HepG2 (cell line): ENCODE measurements at regions not wholly inside any gene's neighbourhood (a gene's known extent, or its start where the extent isn't known, plus 50 kb on each side); places are given as distances from the start of the nearest gene placed in this dataset.

Experiments
- ADNP ChIP-seq: sonication (generic); formaldehyde crosslinking; IDR thresholded peaks from 2 replicates; pipeline ENCODE4 v1.4.0; 2020; ENCODE audit warnings: missing genetic modification reagents
- ARNTL ChIP-seq: sonication (generic); formaldehyde crosslinking; IDR thresholded peaks from 2 replicates; pipeline ENCODE4 v1.4.0; 2020; ENCODE audit warnings: mild to moderate bottlenecking, missing genetic modification reagents
- EZH2 ChIP-seq: conservative IDR thresholded peaks from 2 replicates; pipeline ENCODE4 v1.6.1; 2012; ENCODE audit warnings: mild to moderate bottlenecking, low read depth, low read length, moderate library complexity
- GMEB1 ChIP-seq: sonication (generic); formaldehyde crosslinking; IDR thresholded peaks from 2 replicates; pipeline ENCODE4 v1.5.1; 2020; ENCODE audit warnings: missing genetic modification reagents, mild to moderate bottlenecking, borderline replicate concordance
- KDM2A ChIP-seq: sonication (generic); formaldehyde crosslinking; IDR thresholded peaks from 2 replicates; pipeline ENCODE4 v1.4.0; 2020; ENCODE audit warnings: low read depth, missing genetic modification reagents, borderline replicate concordance
- MED1 ChIP-seq: sonication (generic); formaldehyde crosslinking; IDR thresholded peaks from 2 replicates; pipeline ENCODE4 v1.4.0; 2020; ENCODE audit warnings: missing genetic modification reagents
- PAXIP1 ChIP-seq: sonication (generic); formaldehyde crosslinking; conservative IDR thresholded peaks from 2 replicates; pipeline ENCODE4 v1.4.0; 2020; ENCODE audit warnings: mild to moderate bottlenecking, missing genetic modification reagents, moderate library complexity
- PHF8 ChIP-seq: sonication (generic); formaldehyde crosslinking; IDR thresholded peaks from 2 replicates; pipeline ENCODE4 v1.5.0; 2020; ENCODE audit warnings: missing genetic modification reagents
- THRA ChIP-seq: sonication (generic); formaldehyde crosslinking; IDR thresholded peaks from 2 replicates; pipeline ENCODE4 v1.4.0; 2020; ENCODE audit warnings: missing genetic modification reagents, borderline replicate concordance
- TMF1 ChIP-seq: sonication (generic); formaldehyde crosslinking; IDR thresholded peaks from 2 replicates; pipeline ENCODE4 v1.8.1; 2022; ENCODE audit warnings: low read depth, missing genetic modification reagents
- USF2 ChIP-seq, 2 experiments: sonication (generic) in 1 of 2; formaldehyde crosslinking in 1 of 2; IDR thresholded peaks; 2 replicates each; pipeline versions ENCODE4 v1.5.1 to v1.6.1; 2011 to 2020; ENCODE audit warnings: borderline replicate concordance in 1 of 2, low read depth in 1 of 2, low read length in 1 of 2, mild to moderate bottlenecking in 1 of 2, missing genetic modification reagents in 1 of 2, moderate library complexity in 1 of 2
- ZNF580 ChIP-seq: IDR thresholded peaks from 2 replicates; pipeline ENCODE4 v1.6.1; 2016; ENCODE audit warnings: low read depth, borderline replicate concordance
- ZNF800 ChIP-seq: sonication (generic); formaldehyde crosslinking; IDR thresholded peaks from 2 replicates; pipeline ENCODE4 v1.4.0; 2020; ENCODE audit warnings: missing genetic modification reagents

- TF ChIP-seq GMEB1 (CRISPR knock-in tag) (peak; percentile 22; the same call in 1 of the 2 replicates), USF2 (IDR thresholded peaks at IDR 0.05; ENCODE audit: low read depth, low read length) (no peak), USF2 (CRISPR knock-in tag; IDR thresholded peaks at IDR 0.05; ENCODE audit: borderline replicate concordance) (no peak), MED1 (0 out of 2 replicates have a peak, but pooled peaks have one; percentile 22), TMF1 (CRISPR knock-in tag) (0 out of 2 replicates have a peak, but pooled peaks have one; percentile 42), ZNF580 (0 out of 2 replicates have a peak, but pooled peaks have one; percentile 10), THRA (peak; percentile 33; the same call in 1 of the 2 replicates), ADNP (CRISPR knock-in tag) (no peak), PHF8 (peak; percentile 23; the same call in 1 of the 2 replicates), ZNF800 (CRISPR knock-in tag) (peak; percentile 30; the same call in 1 of the 2 replicates), PAXIP1 (0 out of 2 replicates have a peak, but pooled peaks have one; percentile 21), EZH2 (no peak), ARNTL (CRISPR knock-in tag) (0 out of 2 replicates have a peak, but pooled peaks have one; percentile 31), KDM2A (CRISPR knock-in tag) (peak; percentile 41; the same call in 1 of the 2 replicates)
These were observed 362.1 kb upstream of the AMELY start (continued) for GRCh38 chrY:7273587-7274203.
